HL-60 (cell line): ENCODE measurements at regions not wholly inside any gene's neighbourhood (a gene's known extent, or its start where the extent isn't known, plus 50 kb on each side); places are given as distances from the start of the nearest gene placed in this dataset.

Experiments
- CTCF ChIP-seq: IDR thresholded peaks from one replicate; pipeline ENCODE4 v1.5.1; 2011; ENCODE audit warnings: low read length, control low read depth, inconsistent platforms; ENCODE audit not compliant: insufficient read depth
- GABPA ChIP-seq: IDR thresholded peaks from 2 replicates; pipeline ENCODE4 v1.6.1; 2012; ENCODE audit warnings: low read depth
- POLR2AphosphoS5 ChIP-seq: IDR thresholded peaks from 2 replicates; pipeline ENCODE4 v1.6.1; 2012; ENCODE audit warnings: low read depth
- REST ChIP-seq: IDR thresholded peaks from 2 replicates; pipeline ENCODE4 v1.6.1; 2012; ENCODE audit warnings: low read depth; ENCODE audit not compliant: insufficient replicate concordance
- SPI1 ChIP-seq: IDR thresholded peaks from 2 replicates; pipeline ENCODE4 v1.6.1; 2012; ENCODE audit warnings: low read depth, mild to moderate bottlenecking, borderline replicate concordance

- TF ChIP-seq CTCF (no peak), REST (no peak), POLR2AphosphoS5 (no peak), GABPA (no peak), SPI1 (no peak)
Measured at GRCh38 chr1:36614571-36614970, 131.9 kb upstream of the CSF3R start.
